ENCODE measurements at regions not wholly inside any gene's neighbourhood (a gene's known extent, or its start where the extent isn't known, plus 50 kb on each side); places are given as distances from the start of the nearest gene placed in this dataset.

DNA sequence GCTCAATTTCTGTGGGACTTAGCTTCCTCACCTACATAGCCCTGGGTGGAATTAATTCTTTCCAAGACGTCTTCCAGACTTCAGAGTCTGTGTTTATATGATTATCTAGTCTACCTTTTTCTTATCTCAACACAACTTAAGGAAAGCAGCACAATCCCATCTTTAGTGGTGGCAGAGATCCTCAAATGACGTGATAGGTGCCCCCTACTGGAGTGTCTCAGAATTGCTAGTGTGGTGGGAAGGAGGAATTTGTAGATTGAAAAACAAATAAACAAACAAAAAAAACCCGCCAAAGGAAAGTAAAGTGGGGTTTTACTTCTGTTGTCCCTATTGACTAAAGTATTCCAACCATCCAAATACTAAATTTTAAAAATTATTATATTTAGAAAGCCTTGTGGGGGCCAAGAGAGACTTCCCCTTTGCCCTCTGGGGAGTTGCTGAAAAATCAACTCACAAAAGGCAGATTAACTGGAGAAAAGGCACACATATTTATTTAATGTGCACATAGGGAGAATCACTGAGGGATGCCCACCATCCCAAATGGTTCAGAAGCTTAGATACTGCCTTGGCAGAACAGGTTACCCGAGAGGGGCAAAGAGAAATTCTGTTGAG lies 283.3 kb downstream of the TMEM167A start:
- Histone ChIP-seq H3K9me3 (ENCODE audit: control insufficient read depth in 4 of 4, low read length in 3 of 4) (no peaks in the 10 kb centered on the region), H3K27ac (ENCODE audit: low read depth in 1 of 2, low read length in 2 of 2) (no peak overlapping the region), H3K4me1 (ENCODE audit: control insufficient read depth in 4 of 4, insufficient read depth in 4 of 4, low read length in 3 of 4) (no peaks in the 10 kb centered on the region), H3K4me3 (ENCODE audit: low read depth in 1 of 3, low read length in 3 of 3) (no peak overlapping the region), H3K9ac (ENCODE audit: low read depth in 1 of 2, low read length in 2 of 2) (no peak overlapping the region), H3K27me3 (ENCODE audit: control insufficient read depth in 4 of 4, insufficient read depth in 4 of 4, low read length in 3 of 4) (no peaks in the 10 kb centered on the region), H3K36me3 (ENCODE audit: control insufficient read depth in 4 of 4, insufficient read depth in 3 of 4, low read depth in 1 of 4, low read length in 3 of 4) (no peaks in the 10 kb centered on the region)
- WGBS: 51% methylated on average over 4 of the region's 4 CpGs
- TF ChIP-seq RAD21 (IDR thresholded peaks at IDR 0.05) (peak; percentile 76 to 83), SP1 (IDR thresholded peaks at IDR 0.05) (no peak)
- TF ChIP-seq, protein P1, sequence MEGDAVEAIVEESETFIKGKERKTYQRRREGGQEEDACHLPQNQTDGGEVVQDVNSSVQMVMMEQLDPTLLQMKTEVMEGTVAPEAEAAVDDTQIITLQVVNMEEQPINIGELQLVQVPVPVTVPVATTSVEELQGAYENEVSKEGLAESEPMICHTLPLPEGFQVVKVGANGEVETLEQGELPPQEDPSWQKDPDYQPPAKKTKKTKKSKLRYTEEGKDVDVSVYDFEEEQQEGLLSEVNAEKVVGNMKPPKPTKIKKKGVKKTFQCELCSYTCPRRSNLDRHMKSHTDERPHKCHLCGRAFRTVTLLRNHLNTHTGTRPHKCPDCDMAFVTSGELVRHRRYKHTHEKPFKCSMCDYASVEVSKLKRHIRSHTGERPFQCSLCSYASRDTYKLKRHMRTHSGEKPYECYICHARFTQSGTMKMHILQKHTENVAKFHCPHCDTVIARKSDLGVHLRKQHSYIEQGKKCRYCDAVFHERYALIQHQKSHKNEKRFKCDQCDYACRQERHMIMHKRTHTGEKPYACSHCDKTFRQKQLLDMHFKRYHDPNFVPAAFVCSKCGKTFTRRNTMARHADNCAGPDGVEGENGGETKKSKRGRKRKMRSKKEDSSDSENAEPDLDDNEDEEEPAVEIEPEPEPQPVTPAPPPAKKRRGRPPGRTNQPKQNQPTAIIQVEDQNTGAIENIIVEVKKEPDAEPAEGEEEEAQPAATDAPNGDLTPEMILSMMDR (IDR thresholded peaks at IDR 0.05; ENCODE audit: low read depth, low read length, missing input control): peak; percentile 71
- TF ChIP-seq, protein P2, sequence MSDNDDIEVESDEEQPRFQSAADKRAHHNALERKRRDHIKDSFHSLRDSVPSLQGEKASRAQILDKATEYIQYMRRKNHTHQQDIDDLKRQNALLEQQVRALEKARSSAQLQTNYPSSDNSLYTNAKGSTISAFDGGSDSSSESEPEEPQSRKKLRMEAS (IDR thresholded peaks at IDR 0.05): no peak
- DNase-seq (ENCODE audit: low spot score): peak; percentile 36

DNA sequence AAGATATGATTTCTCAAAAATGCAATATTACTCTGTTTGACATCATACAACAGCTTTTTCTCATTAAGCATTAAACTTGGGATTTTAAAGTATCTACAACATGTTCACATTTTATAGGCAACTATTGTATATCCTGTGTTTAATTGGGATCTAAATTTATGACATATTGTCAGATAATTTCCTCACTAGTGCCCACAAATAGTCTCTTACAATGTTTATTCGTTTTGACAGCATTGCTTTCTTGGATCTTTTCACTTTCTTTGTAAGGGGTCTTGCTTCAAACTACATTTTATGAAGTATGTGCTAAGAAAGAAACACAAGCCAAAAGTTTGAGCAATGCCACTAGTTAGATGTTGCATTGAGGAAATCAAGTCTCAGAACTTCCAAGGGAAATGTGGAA lies 285.1 kb downstream of the TMEM167A start:
- 66% methylated on average over 1 of the region's 1 CpG for WGBS
- no peak overlapping the region for H3K9ac ChIP-seq (ENCODE audit: low read depth in 1 of 2, low read length in 2 of 2)
- H3K27me3 ChIP-seq (ENCODE audit: control insufficient read depth in 4 of 4, insufficient read depth in 4 of 4, low read length in 3 of 4): no peaks in the 10 kb centered on the region
- no peaks in the 10 kb centered on the region for H3K4me1 ChIP-seq (ENCODE audit: control insufficient read depth in 4 of 4, insufficient read depth in 4 of 4, low read length in 3 of 4)
- no peak overlapping the region for H3K27ac ChIP-seq (ENCODE audit: low read depth in 1 of 2, low read length in 2 of 2)
- DNase-seq (ENCODE audit: low spot score): no peak
- no peaks in the 10 kb centered on the region for H3K9me3 ChIP-seq (ENCODE audit: control insufficient read depth in 4 of 4, low read length in 3 of 4)
- no peaks in the 10 kb centered on the region for H3K36me3 ChIP-seq (ENCODE audit: control insufficient read depth in 4 of 4, insufficient read depth in 3 of 4, low read depth in 1 of 4, low read length in 3 of 4)
- H3K4me3 ChIP-seq (ENCODE audit: low read depth in 1 of 3, low read length in 3 of 3): no peak overlapping the region
- TF ChIP-seq JUND (IDR thresholded peaks at IDR 0.05): no peak
- no peak for TF ChIP-seq RAD21 (IDR thresholded peaks at IDR 0.05)
- TF ChIP-seq, protein P3, sequence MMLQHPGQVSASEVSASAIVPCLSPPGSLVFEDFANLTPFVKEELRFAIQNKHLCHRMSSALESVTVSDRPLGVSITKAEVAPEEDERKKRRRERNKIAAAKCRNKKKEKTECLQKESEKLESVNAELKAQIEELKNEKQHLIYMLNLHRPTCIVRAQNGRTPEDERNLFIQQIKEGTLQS (IDR thresholded peaks at IDR 0.05): no peak
- TF ChIP-seq, protein P2 (IDR thresholded peaks at IDR 0.05): no peak
- TF ChIP-seq FOXA1 (IDR thresholded peaks at IDR 0.05): no peak
- TF ChIP-seq EGR1 (IDR thresholded peaks at IDR 0.05; ENCODE audit: low read depth in 2 of 2): no peak

DNA sequence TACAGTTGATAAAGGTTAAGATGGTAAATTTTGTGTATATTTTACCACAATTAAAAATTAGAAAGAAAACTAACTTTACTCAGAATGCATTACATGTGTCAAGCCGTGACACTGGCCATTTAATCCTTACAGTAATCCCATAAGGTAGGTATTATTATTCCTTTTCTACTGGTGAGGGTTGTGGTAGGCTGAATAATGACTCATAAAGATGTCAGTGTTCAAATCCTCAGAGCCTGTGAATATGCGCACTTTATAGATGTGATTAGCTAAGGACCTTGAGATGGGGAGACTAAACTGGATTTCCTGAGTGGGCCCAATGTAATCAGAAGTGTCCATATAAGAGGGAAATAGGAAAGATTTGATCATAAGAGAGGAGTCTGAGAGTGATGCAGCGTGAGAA lies 288.1 kb downstream of the TMEM167A start:
- WGBS: 92% methylated on average over 3 of the region's 3 CpGs
- H3K27ac ChIP-seq (ENCODE audit: low read depth in 1 of 2, low read length in 2 of 2): no peak overlapping the region
- H3K9ac ChIP-seq (ENCODE audit: low read depth in 1 of 2, low read length in 2 of 2): no peak overlapping the region
- no peak overlapping the region for H3K4me3 ChIP-seq (ENCODE audit: low read depth in 1 of 3, low read length in 3 of 3)
- H3K9me3 ChIP-seq (ENCODE audit: control insufficient read depth in 4 of 4, low read length in 3 of 4): no peaks in the 10 kb centered on the region
- peaks cover 3 to 20% (median 10%) of the 10 kb centered on the region in 4 donors for H3K4me1 ChIP-seq (ENCODE audit: control insufficient read depth in 4 of 4, insufficient read depth in 4 of 4, low read length in 3 of 4)
- DNase-seq (ENCODE audit: low spot score): no peak
- no peaks in the 10 kb centered on the region for H3K27me3 ChIP-seq (ENCODE audit: control insufficient read depth in 4 of 4, insufficient read depth in 4 of 4, low read length in 3 of 4)
- no peaks in the 10 kb centered on the region for H3K36me3 ChIP-seq (ENCODE audit: control insufficient read depth in 4 of 4, insufficient read depth in 3 of 4, low read depth in 1 of 4, low read length in 3 of 4)
- TF ChIP-seq, protein P2 (IDR thresholded peaks at IDR 0.05): no peak
- TF ChIP-seq EGR1 (IDR thresholded peaks at IDR 0.05; ENCODE audit: low read depth in 2 of 2): no peak

DNA sequence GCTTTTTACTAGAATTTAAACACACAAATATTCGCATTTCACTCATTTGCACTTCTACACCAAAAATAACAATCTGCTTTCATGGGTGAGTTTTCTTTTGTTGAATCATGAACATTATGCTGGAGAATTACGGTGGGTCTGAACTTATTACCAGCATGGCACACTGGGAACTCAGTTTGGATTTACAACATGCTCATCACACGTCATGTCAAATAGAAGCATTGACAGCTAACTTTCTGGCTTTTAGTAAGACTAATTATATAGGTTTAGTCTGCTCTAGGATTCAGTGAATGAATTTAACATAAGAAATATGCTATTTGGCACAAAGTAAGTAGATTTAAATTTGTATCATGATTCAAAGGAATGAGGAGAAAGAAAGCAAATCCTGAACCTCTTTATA lies 290.4 kb downstream of the TMEM167A start:
- no peaks in the 10 kb centered on the region for H3K36me3 ChIP-seq (ENCODE audit: control insufficient read depth in 4 of 4, insufficient read depth in 3 of 4, low read depth in 1 of 4, low read length in 3 of 4)
- 94% methylated on average over 3 of the region's 3 CpGs for WGBS
- DNase-seq (ENCODE audit: low spot score): no peak
- TF ChIP-seq SP1 (IDR thresholded peaks at IDR 0.05) (no peak), RXRA (IDR thresholded peaks at IDR 0.05) (no peak), EGR1 (IDR thresholded peaks at IDR 0.05; ENCODE audit: low read depth in 2 of 2) (no peak), TAF1 (conservative IDR thresholded peaks at IDR 0.05) (no peak), YY1 (IDR thresholded peaks at IDR 0.05) (no peak), HNF4G (IDR thresholded peaks at IDR 0.05) (no peak), HNF4A (conservative IDR thresholded peaks at IDR 0.05) (no peak), FOXA1 (IDR thresholded peaks at IDR 0.05) (no peak), NR2F2 (IDR thresholded peaks at IDR 0.05) (no peak)
- TF ChIP-seq, protein P1 (IDR thresholded peaks at IDR 0.05; ENCODE audit: low read depth, low read length, missing input control): no peak
- TF ChIP-seq, protein P2 (IDR thresholded peaks at IDR 0.05): no peak

More for the DNA sequence above, 290.4 kb downstream of the TMEM167A start:
- H3K27ac ChIP-seq (ENCODE audit: low read depth in 1 of 2, low read length in 2 of 2): no peak overlapping the region
- H3K4me3 ChIP-seq (ENCODE audit: low read depth in 1 of 3, low read length in 3 of 3): no peak overlapping the region
- H3K4me1 ChIP-seq (ENCODE audit: control insufficient read depth in 4 of 4, insufficient read depth in 4 of 4, low read length in 3 of 4): peaks cover 3 to 20% (median 10%) of the 10 kb centered on the region in 4 donors
- no peak overlapping the region for H3K9ac ChIP-seq (ENCODE audit: low read depth in 1 of 2, low read length in 2 of 2)
- H3K9me3 ChIP-seq (ENCODE audit: control insufficient read depth in 4 of 4, low read length in 3 of 4): no peaks in the 10 kb centered on the region
- no peaks in the 10 kb centered on the region for H3K27me3 ChIP-seq (ENCODE audit: control insufficient read depth in 4 of 4, insufficient read depth in 4 of 4, low read length in 3 of 4)
